PC-3 (cell line): ENCODE measurements at regions not wholly inside any gene's neighbourhood (a gene's known extent, or its start where the extent isn't known, plus 50 kb on each side); places are given as distances from the start of the nearest gene placed in this dataset.
"Not testable (repeated sequence)": the region's sequence is repeated elsewhere in the genome, so short reads cannot be mapped to it uniquely, and the experiment has no call there.

Experiments used
- ATAC-seq: fragments of 200-7000 bp; cut with Tn5 transposase; 2 replicates; pipeline ENCODE4 v1.9.1; 2020; ENCODE audit warnings: mild to moderate bottlenecking, moderate library complexity
- BruUV-seq: library from RNA; stranded (reverse); fragments of 400-500 nt; replicated peaks from 2 replicates; lab custom pipeline; 2021; lab: Mats Ljungman, UMichigan
- CTCF ChIA-PET: fragments of 300-600 bp; sonication (Branson Sonifier 250); formaldehyde crosslinking; loops from one replicate; lab custom pipeline; 2022; ENCODE audit warnings: antibody characterized with exemption; lab: Charles Lee
- POLR2A ChIA-PET: fragments of 300-600 bp; sonication (Branson Sonifier 250); formaldehyde crosslinking; loops from one replicate; lab custom pipeline; 2022; ENCODE audit warnings: antibody characterized with exemption; ENCODE audit not compliant: unreplicated experiment; lab: Charles Lee
- DNase-seq: peaks from one replicate; pipeline ENCODE4 v3.0.0-alpha.2; 2015
- H2AFZ ChIP-seq: fragments of 300-600 bp; sonication (generic); 2 replicates; pipeline ENCODE4 v1.6.0; 2016; ENCODE audit warnings: antibody characterized with exemption, low read length
- H3F3A ChIP-seq: fragments of 300-600 bp; sonication (generic); one replicate; pipeline ENCODE4 v1.6.0; 2017; ENCODE audit warnings: antibody characterized with exemption, low read length, control low read depth, mild to moderate bottlenecking; ENCODE audit not compliant: unreplicated experiment
- H3K27ac ChIP-seq: fragments of 300-600 bp; sonication (generic); 2 replicates; pipeline ENCODE4 v1.5.1; 2016; ENCODE audit warnings: mild to moderate bottlenecking, low read length
- H3K27me3 ChIP-seq: fragments of 300-600 bp; sonication (generic); 2 replicates; pipeline ENCODE4 v1.6.1; 2016; ENCODE audit warnings: low read length, mixed read lengths
- H3K36me3 ChIP-seq: fragments of 300-600 bp; sonication (generic); 2 replicates; pipeline ENCODE4 v1.6.1; 2016; ENCODE audit warnings: low read depth, mixed run types, low read length, mixed read lengths
- H3K4me1 ChIP-seq: fragments of 300-600 bp; sonication (generic); 2 replicates; pipeline ENCODE4 v1.5.1; 2016; ENCODE audit warnings: low read length; ENCODE audit not compliant: insufficient read depth
- H3K4me2 ChIP-seq: fragments of 300-600 bp; sonication (generic); 2 replicates; pipeline ENCODE4 v1.6.0; 2016; ENCODE audit warnings: low read length
- H3K4me3 ChIP-seq: fragments of 300-600 bp; sonication (generic); 2 replicates; pipeline ENCODE4 v1.5.1; 2016; ENCODE audit warnings: mild to moderate bottlenecking, low read length, mixed read lengths
- H3K79me2 ChIP-seq: fragments of 300-600 bp; sonication (generic); 2 replicates; pipeline ENCODE4 v1.6.1; 2017; ENCODE audit warnings: low read length, mixed read lengths
- H3K9ac ChIP-seq: fragments of 300-600 bp; sonication (generic); 2 replicates; pipeline ENCODE4 v1.6.0; 2016; ENCODE audit warnings: mild to moderate bottlenecking, low read length
- H3K9me2 ChIP-seq: fragments of 300-600 bp; sonication (generic); replicated peaks from 2 replicates; pipeline ENCODE4 v1.6.1; 2016; ENCODE audit warnings: mixed run types, low read length, mixed read lengths
- H3K9me3 ChIP-seq: fragments of 300-600 bp; sonication (generic); 2 replicates; pipeline ENCODE4 v1.6.1; 2016; ENCODE audit warnings: low read length, mixed read lengths
- H4K20me1 ChIP-seq: fragments of 300-600 bp; sonication (generic); 2 replicates; pipeline ENCODE4 v1.6.1; 2016; ENCODE audit warnings: low read length, mixed read lengths
- EZH2 ChIP-seq: fragments of 300-600 bp; sonication (generic); IDR thresholded peaks from one replicate; pipeline ENCODE4 v1.6.1; 2017; ENCODE audit warnings: antibody characterized with exemption, mild to moderate bottlenecking, low read length; ENCODE audit not compliant: unreplicated experiment
- EZH2phosphoT487 ChIP-seq: fragments of 300-600 bp; sonication (generic); IDR thresholded peaks from 2 replicates; pipeline ENCODE4 v1.6.1; 2018; ENCODE audit warnings: mild to moderate bottlenecking, antibody characterized with exemption, low read length, borderline replicate concordance
- intact Hi-C: fragments of 100-400 bp; cut with micrococcal nuclease; formaldehyde crosslinking; loops from 2 replicates; pipeline ENCODE4 v1.9.0; 2023
- TF ChIP-seq, protein P1 (sequence below): fragments of 300-600 bp; sonication (generic); conservative IDR thresholded peaks from 2 replicates; pipeline ENCODE4 v1.5.1; 2017; ENCODE audit warnings: antibody characterized with exemption, low read depth, mild to moderate bottlenecking, low read length

GRCh38 chr4:73340917-73341316 lies 63.2 kb upstream of the ALB start:
- no TSS peak for BruUV-seq
- TF ChIP-seq, protein P1, sequence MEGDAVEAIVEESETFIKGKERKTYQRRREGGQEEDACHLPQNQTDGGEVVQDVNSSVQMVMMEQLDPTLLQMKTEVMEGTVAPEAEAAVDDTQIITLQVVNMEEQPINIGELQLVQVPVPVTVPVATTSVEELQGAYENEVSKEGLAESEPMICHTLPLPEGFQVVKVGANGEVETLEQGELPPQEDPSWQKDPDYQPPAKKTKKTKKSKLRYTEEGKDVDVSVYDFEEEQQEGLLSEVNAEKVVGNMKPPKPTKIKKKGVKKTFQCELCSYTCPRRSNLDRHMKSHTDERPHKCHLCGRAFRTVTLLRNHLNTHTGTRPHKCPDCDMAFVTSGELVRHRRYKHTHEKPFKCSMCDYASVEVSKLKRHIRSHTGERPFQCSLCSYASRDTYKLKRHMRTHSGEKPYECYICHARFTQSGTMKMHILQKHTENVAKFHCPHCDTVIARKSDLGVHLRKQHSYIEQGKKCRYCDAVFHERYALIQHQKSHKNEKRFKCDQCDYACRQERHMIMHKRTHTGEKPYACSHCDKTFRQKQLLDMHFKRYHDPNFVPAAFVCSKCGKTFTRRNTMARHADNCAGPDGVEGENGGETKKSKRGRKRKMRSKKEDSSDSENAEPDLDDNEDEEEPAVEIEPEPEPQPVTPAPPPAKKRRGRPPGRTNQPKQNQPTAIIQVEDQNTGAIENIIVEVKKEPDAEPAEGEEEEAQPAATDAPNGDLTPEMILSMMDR, result no peak
- TF ChIP-seq EZH2phosphoT487 (no peak), EZH2 (no peak)
- ChIA-PET POLR2A (no interaction called here), CTCF (interaction anchor here (0.6 to 1.2 kb wide), 8 partner anchors 33 to 312 kb away, joined by 3 to 29 read pairs (median 4); no protein-coding TSS in a partner anchor)
- no peak overlapping the region for H3K4me2 ChIP-seq
- no peaks in the 10 kb centered on the region for H3K79me2 ChIP-seq
- no peaks in the 10 kb centered on the region for H3K27me3 ChIP-seq
- no peaks in the 10 kb centered on the region for H3K9me2 ChIP-seq
- no peak overlapping the region for H3K4me3 ChIP-seq
- H3K9me3 ChIP-seq, result no peaks in the 10 kb centered on the region
- no peak overlapping the region for H3K9ac ChIP-seq
- no peaks in the 10 kb centered on the region for H3F3A ChIP-seq
- DNase-seq (no peak), ATAC-seq (no peak)
- H3K27ac ChIP-seq, result no peak overlapping the region
- no peak overlapping the region for H2AFZ ChIP-seq
- no peaks in the 10 kb centered on the region for H3K36me3 ChIP-seq
- H4K20me1 ChIP-seq, result no peaks in the 10 kb centered on the region
- no peaks in the 10 kb centered on the region for H3K4me1 ChIP-seq
- intact Hi-C loops, result loop anchor here (1.0 to 5.0 kb wide), 3 partner anchors 105 to 312 kb away; no protein-coding TSS in a partner anchor

- no peak for ATAC-seq
- Histone ChIP-seq H3K79me2 (no peaks in the 10 kb centered on the region), H3F3A (no peaks in the 10 kb centered on the region), H3K9me2 (no peaks in the 10 kb centered on the region), H3K4me2 (no peak overlapping the region), H3K9me3 (no peaks in the 10 kb centered on the region), H2AFZ (no peak overlapping the region), H4K20me1 (no peaks in the 10 kb centered on the region), H3K36me3 (no peaks in the 10 kb centered on the region), H3K27me3 (0 out of 2 replicates have a peak, but pooled peaks cover 3% of the 10 kb centered on the region), H3K27ac (no peak overlapping the region), H3K4me1 (no peaks in the 10 kb centered on the region), H3K9ac (no peak overlapping the region), H3K4me3 (no peak overlapping the region)
- no TSS peak for BruUV-seq
- TF ChIP-seq, protein P1, result no peak
- TF ChIP-seq EZH2, result no peak
- no peak for TF ChIP-seq EZH2phosphoT487
- no peak for DNase-seq
- ChIA-PET CTCF (no interaction called here), POLR2A (no interaction called here)
- intact Hi-C loops, result no loop called here
Measured at GRCh38 chr4:73335679-73336078, 68.4 kb upstream of the ALB start.

- H3K4me2 ChIP-seq, DNase-seq, H3K9me2 ChIP-seq, H3K79me2 ChIP-seq, H3K4me3 ChIP-seq, H3K9me3 ChIP-seq, intact Hi-C loops, H3K36me3 ChIP-seq, H3K27ac ChIP-seq, CTCF ChIA-PET, H2AFZ ChIP-seq, H3K27me3 ChIP-seq, ATAC-seq, POLR2A ChIA-PET, H3F3A ChIP-seq, H4K20me1 ChIP-seq, H3K4me1 ChIP-seq, H3K9ac ChIP-seq, BruUV-seq: not testable (repeated sequence)
Measured at GRCh38 chr4:73332012-73332411, 72.1 kb upstream of the ALB start.
